ENCODE measurements at regions not wholly inside any gene's neighbourhood (a gene's known extent, or its start where the extent isn't known, plus 50 kb on each side); places are given as distances from the start of the nearest gene placed in this dataset.

DNA sequence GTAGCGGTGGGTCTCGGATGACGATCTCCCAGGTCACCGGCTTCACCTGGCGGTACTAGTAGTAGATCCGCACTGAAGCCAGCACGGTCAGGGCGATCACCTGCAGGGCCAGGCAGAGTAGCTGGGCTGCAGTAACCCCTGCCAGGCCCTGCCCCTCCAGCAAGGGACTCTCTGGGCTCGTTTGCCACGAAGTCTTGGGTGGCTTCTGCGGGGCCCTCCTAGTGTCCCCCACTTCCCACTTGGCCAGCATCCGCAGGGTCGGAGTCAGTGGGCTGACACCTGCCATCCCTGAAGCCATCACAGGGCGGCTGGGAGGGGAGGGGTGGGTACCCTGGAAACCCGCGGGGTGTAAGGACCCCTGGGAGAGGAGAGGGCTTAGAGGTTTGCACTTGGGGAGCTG is 214.0 kb downstream of the OR4C45 start:
- Histone ChIP-seq H3K27ac (ENCODE audit: low read length) (no peak overlapping the region), H3K36me3 (replicated peaks; ENCODE audit: insufficient read depth, low read length) (no peaks in the 10 kb centered on the region), H3K79me2 (ENCODE audit: low read length) (no peaks in the 10 kb centered on the region), H2AFZ (ENCODE audit: low read length) (no peak overlapping the region), H3K9me2 (replicated peaks; ENCODE audit: insufficient read depth, low read length) (no peaks in the 10 kb centered on the region), H3K4me3 (ENCODE audit: low read length) (no peak overlapping the region), H3K4me1 (ENCODE audit: low read length) (no peaks in the 10 kb centered on the region), H4K20me1 (ENCODE audit: insufficient read depth, low read length) (no peaks in the 10 kb centered on the region), H3F3A (ENCODE audit: insufficient read depth, low read length) (no peaks in the 10 kb centered on the region), H3K27me3 (replicated peaks; ENCODE audit: insufficient read depth, low read length) (no peaks in the 10 kb centered on the region), H3K9ac (ENCODE audit: low read length) (no peak overlapping the region), H3K4me2 (ENCODE audit: low read depth, low read length) (no peak overlapping the region), H3K9me3 (replicated peaks; ENCODE audit: insufficient read depth, low read length) (no peaks in the 10 kb centered on the region)
- no peak for DNase-seq
- TF ChIP-seq EZH2 (optimal IDR thresholded peaks at IDR 0.05; ENCODE audit: low read depth, low read length) (no peak), EZH2phosphoT487 (IDR thresholded peaks at IDR 0.05; ENCODE audit: low read length) (no peak)
- TF ChIP-seq, protein P1, sequence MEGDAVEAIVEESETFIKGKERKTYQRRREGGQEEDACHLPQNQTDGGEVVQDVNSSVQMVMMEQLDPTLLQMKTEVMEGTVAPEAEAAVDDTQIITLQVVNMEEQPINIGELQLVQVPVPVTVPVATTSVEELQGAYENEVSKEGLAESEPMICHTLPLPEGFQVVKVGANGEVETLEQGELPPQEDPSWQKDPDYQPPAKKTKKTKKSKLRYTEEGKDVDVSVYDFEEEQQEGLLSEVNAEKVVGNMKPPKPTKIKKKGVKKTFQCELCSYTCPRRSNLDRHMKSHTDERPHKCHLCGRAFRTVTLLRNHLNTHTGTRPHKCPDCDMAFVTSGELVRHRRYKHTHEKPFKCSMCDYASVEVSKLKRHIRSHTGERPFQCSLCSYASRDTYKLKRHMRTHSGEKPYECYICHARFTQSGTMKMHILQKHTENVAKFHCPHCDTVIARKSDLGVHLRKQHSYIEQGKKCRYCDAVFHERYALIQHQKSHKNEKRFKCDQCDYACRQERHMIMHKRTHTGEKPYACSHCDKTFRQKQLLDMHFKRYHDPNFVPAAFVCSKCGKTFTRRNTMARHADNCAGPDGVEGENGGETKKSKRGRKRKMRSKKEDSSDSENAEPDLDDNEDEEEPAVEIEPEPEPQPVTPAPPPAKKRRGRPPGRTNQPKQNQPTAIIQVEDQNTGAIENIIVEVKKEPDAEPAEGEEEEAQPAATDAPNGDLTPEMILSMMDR (IDR thresholded peaks at IDR 0.05; ENCODE audit: low read length): no peak

DNA sequence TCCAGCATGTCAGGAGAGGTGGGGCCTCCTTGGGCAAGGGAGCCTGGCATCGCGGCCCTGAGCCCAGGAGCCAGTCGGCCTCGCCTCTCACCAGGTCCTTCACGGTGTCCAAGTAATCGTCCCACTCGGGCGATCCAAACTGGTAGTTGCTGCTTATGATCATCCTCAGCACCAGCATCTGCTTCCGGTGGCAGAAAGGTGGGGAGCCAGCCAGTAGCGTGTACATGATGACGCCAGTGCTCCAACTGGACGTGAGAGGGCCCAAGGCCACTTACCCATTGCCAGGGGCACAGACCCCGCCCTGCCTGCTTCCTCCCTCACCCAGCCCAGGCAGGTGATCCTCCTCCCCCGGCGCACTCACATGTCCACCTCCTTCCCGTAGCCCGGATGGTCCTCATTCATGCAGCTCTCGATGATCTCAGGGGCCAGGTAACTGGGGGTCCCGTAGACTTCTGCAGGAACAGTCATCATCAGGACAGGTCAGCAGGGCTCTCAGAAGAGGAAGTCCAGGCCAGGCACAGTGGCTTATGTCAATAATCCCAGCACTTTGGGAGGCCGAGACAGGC is 214.7 kb downstream of the OR4C45 start:
- no peak for TF ChIP-seq EZH2 (optimal IDR thresholded peaks at IDR 0.05; ENCODE audit: low read depth, low read length)
- TF ChIP-seq, protein P1 (IDR thresholded peaks at IDR 0.05; ENCODE audit: low read length): no peak
- no peak for TF ChIP-seq EZH2phosphoT487 (IDR thresholded peaks at IDR 0.05; ENCODE audit: low read length)
- DNase-seq: no peak
- no peaks in the 10 kb centered on the region for H3K9me3 ChIP-seq (replicated peaks; ENCODE audit: insufficient read depth, low read length)

DNA sequence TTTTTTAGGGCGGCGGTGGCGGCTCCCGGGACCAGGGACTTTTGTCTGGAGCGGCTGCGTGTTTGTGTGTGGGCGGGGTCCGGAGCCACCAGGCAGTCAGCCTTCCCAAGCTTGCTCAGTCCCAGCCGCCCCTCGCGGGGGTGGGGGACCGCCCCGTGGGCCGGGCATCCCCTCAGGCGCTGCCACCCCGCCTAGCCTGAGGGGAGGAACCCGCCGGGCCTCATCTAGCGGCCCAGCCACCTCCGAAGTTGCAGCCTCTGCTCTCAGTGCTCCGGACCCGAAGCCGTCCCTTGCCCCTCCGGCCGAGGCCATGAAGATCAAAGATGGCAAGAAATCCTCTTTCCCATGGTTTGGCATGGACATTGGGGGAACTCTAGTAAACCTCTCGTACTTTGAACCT is 235.2 kb downstream of the OR4C45 start:
- no peak overlapping the region for H2AFZ ChIP-seq (ENCODE audit: low read length)
- TF ChIP-seq, protein P1 (IDR thresholded peaks at IDR 0.05; ENCODE audit: low read length): no peak
- TF ChIP-seq EZH2 (optimal IDR thresholded peaks at IDR 0.05; ENCODE audit: low read depth, low read length) (no peak), EZH2phosphoT487 (IDR thresholded peaks at IDR 0.05; ENCODE audit: low read length) (no peak)
- H3K4me2 ChIP-seq (ENCODE audit: low read depth, low read length): no peak overlapping the region
- DNase-seq: no peak
- no peak overlapping the region for H3K27ac ChIP-seq (ENCODE audit: low read length)
- H3K9me2 ChIP-seq (replicated peaks; ENCODE audit: insufficient read depth, low read length): no peaks in the 10 kb centered on the region
- no peaks in the 10 kb centered on the region for H3K27me3 ChIP-seq (replicated peaks; ENCODE audit: insufficient read depth, low read length)
- no peaks in the 10 kb centered on the region for H3K9me3 ChIP-seq (replicated peaks; ENCODE audit: insufficient read depth, low read length)
- no peaks in the 10 kb centered on the region for H3K79me2 ChIP-seq (ENCODE audit: low read length)
- H3K4me1 ChIP-seq (ENCODE audit: low read length): no peaks in the 10 kb centered on the region
- H3K9ac ChIP-seq (ENCODE audit: low read length): no peak overlapping the region
- no peaks in the 10 kb centered on the region for H3K36me3 ChIP-seq (replicated peaks; ENCODE audit: insufficient read depth, low read length)
- no peaks in the 10 kb centered on the region for H3F3A ChIP-seq (ENCODE audit: insufficient read depth, low read length)
- H3K4me3 ChIP-seq (ENCODE audit: low read length): no peak overlapping the region
- no peaks in the 10 kb centered on the region for H4K20me1 ChIP-seq (ENCODE audit: insufficient read depth, low read length)

More for the DNA sequence above, 214.7 kb downstream of the OR4C45 start:
- Histone ChIP-seq H3K4me2 (ENCODE audit: low read depth, low read length) (no peak overlapping the region), H3K27me3 (replicated peaks; ENCODE audit: insufficient read depth, low read length) (no peaks in the 10 kb centered on the region), H4K20me1 (ENCODE audit: insufficient read depth, low read length) (no peaks in the 10 kb centered on the region), H2AFZ (ENCODE audit: low read length) (no peak overlapping the region), H3K4me3 (ENCODE audit: low read length) (no peak overlapping the region), H3F3A (ENCODE audit: insufficient read depth, low read length) (no peaks in the 10 kb centered on the region), H3K36me3 (replicated peaks; ENCODE audit: insufficient read depth, low read length) (no peaks in the 10 kb centered on the region), H3K4me1 (ENCODE audit: low read length) (no peaks in the 10 kb centered on the region), H3K9ac (ENCODE audit: low read length) (no peak overlapping the region), H3K79me2 (ENCODE audit: low read length) (no peaks in the 10 kb centered on the region), H3K9me2 (replicated peaks; ENCODE audit: insufficient read depth, low read length) (no peaks in the 10 kb centered on the region), H3K27ac (ENCODE audit: low read length) (no peak overlapping the region)

All from MM.1S (cell line).